SK-N-SH treated with all-trans-retinoic acid at 6 μM for 48 hours (cell line): ENCODE measurements at regions not wholly inside any gene's neighbourhood (a gene's known extent, or its start where the extent isn't known, plus 50 kb on each side); places are given as distances from the start of the nearest gene placed in this dataset.

ENCODE experiments used
- BACH2 ChIP-seq: fragments of 250-450 bp; sonication (Bioruptor Pico); IDR thresholded peaks from 2 replicates; pipeline ENCODE4 v1.9.0; 2021; ENCODE audit warnings: mild to moderate bottlenecking, borderline replicate concordance
- CREB5 ChIP-seq: fragments of 250-450 bp; sonication (Bioruptor Pico); IDR thresholded peaks from 2 replicates; pipeline ENCODE4 v1.5.1; 2020; ENCODE audit warnings: low read depth, mild to moderate bottlenecking, moderate library complexity
- CSDC2 ChIP-seq: fragments of 250-450 bp; sonication (Bioruptor Pico); IDR thresholded peaks from 2 replicates; pipeline ENCODE4 v1.5.0; 2020; ENCODE audit warnings: mild to moderate bottlenecking, moderate library complexity
- CSRNP3 ChIP-seq: fragments of 250-450 bp; sonication (Bioruptor Pico); IDR thresholded peaks from 2 replicates; pipeline ENCODE4 v1.5.1; 2021; ENCODE audit warnings: mild to moderate bottlenecking, moderate library complexity
- ESRRG ChIP-seq: fragments of 250-450 bp; sonication (Bioruptor Pico); IDR thresholded peaks from 2 replicates; pipeline ENCODE4 v1.6.1; 2021; ENCODE audit warnings: mild to moderate bottlenecking
- GLIS3 ChIP-seq: fragments of 250-450 bp; sonication (Bioruptor Pico); IDR thresholded peaks from 2 replicates; pipeline ENCODE4 v1.5.0; 2020; ENCODE audit warnings: mild to moderate bottlenecking, moderate library complexity
- ISL1 ChIP-seq: fragments of 250-450 bp; sonication (Bioruptor Pico); IDR thresholded peaks from 2 replicates; pipeline ENCODE4 v2.1.2; 2022; ENCODE audit warnings: mild to moderate bottlenecking, moderate library complexity
- PATZ1 ChIP-seq: fragments of 250-450 bp; sonication (Bioruptor Pico); IDR thresholded peaks from 2 replicates; pipeline ENCODE4 v1.8.0; 2020; ENCODE audit warnings: mild to moderate bottlenecking, moderate library complexity, borderline replicate concordance
- POU6F1 ChIP-seq: fragments of 250-450 bp; sonication (Bioruptor Pico); IDR thresholded peaks from 2 replicates; pipeline ENCODE4 v1.8.0; 2021; ENCODE audit warnings: low read depth, mild to moderate bottlenecking, moderate library complexity, borderline replicate concordance
- PPARA ChIP-seq: fragments of 250-450 bp; sonication (Bioruptor Pico); IDR thresholded peaks from 2 replicates; pipeline ENCODE4 v1.5.0; 2020; ENCODE audit warnings: mild to moderate bottlenecking, borderline replicate concordance
- RARB ChIP-seq: fragments of 250-450 bp; sonication (Bioruptor Pico); IDR thresholded peaks from 2 replicates; pipeline ENCODE4 v1.8.0; 2021; ENCODE audit warnings: mild to moderate bottlenecking, moderate library complexity
- TSHZ2 ChIP-seq: fragments of 250-450 bp; sonication (Bioruptor Pico); IDR thresholded peaks from 2 replicates; pipeline ENCODE4 v1.5.0; 2020; ENCODE audit warnings: mild to moderate bottlenecking, moderate library complexity
- ZFP3 ChIP-seq: fragments of 250-450 bp; sonication (Bioruptor Pico); IDR thresholded peaks from 2 replicates; pipeline ENCODE4 v1.5.0; 2020; ENCODE audit warnings: mild to moderate bottlenecking, moderate library complexity
- ZFP30 ChIP-seq: fragments of 450-650 bp; formaldehyde crosslinking; IDR thresholded peaks from 2 replicates; pipeline ENCODE4 v1.5.0; 2022; ENCODE audit warnings: mild to moderate bottlenecking, moderate library complexity

- TF ChIP-seq CREB5 (no peak), CSRNP3 (no peak), POU6F1 (CRISPR knock-in tag) (no peak), ZFP30 (CRISPR knock-in tag) (no peak), ESRRG (CRISPR knock-in tag) (no peak), CSDC2 (no peak), ISL1 (CRISPR knock-in tag) (no peak), PATZ1 (no peak), ZFP3 (no peak), RARB (CRISPR knock-in tag) (no peak), GLIS3 (CRISPR knock-in tag) (no peak), BACH2 (CRISPR knock-in tag) (no peak), TSHZ2 (CRISPR knock-in tag) (no peak), PPARA (CRISPR knock-in tag) (no peak)
Measured at GRCh38 chr3:154025007-154025406, 96.2 kb upstream of the ARHGEF26 start.
